WTC11 (cell line): ENCODE measurements at regions not wholly inside any gene's neighbourhood (a gene's known extent, or its start where the extent isn't known, plus 50 kb on each side); places are given as distances from the start of the nearest gene placed in this dataset.

ENCODE experiments used
- ATAC-seq: fragments of 200-7000 bp; cut with Tn5 transposase; 2 replicates; pipeline ENCODE4 v1.10.0; 2021; ENCODE audit warnings: mild to moderate bottlenecking, moderate library complexity
- CTCF ChIA-PET: fragments of 300-600 bp; sonication (Branson Sonifier 250); formaldehyde crosslinking; loops from one replicate; lab custom pipeline; 2021; ENCODE audit warnings: antibody characterized with exemption; lab: Charles Lee
- POLR2A ChIA-PET: fragments of 350-600 bp; sonication (Branson Sonifier 250); formaldehyde crosslinking; loops from one replicate; lab custom pipeline; 2021; ENCODE audit warnings: antibody characterized with exemption; lab: Charles Lee
- DNase-seq: peaks from one replicate; pipeline ENCODE4 v3.0.0; 2021; ENCODE audit warnings: low spot score
- H3K27ac Mint-ChIP-seq: 2 replicates; pipeline ENCODE4 v1.8.0; 2021; ENCODE audit warnings: mixed read lengths
- H3K27me3 Mint-ChIP-seq: 2 replicates; pipeline ENCODE4 v1.8.0; 2021; ENCODE audit warnings: low read depth, mild to moderate bottlenecking, moderate library complexity, mixed read lengths
- H3K36me3 Mint-ChIP-seq: 2 replicates; pipeline ENCODE4 v1.8.0; 2021; ENCODE audit warnings: mixed read lengths
- H3K4me1 Mint-ChIP-seq: 2 replicates; pipeline ENCODE4 v1.8.0; 2022; ENCODE audit warnings: mixed read lengths
- H3K4me3 Mint-ChIP-seq: 2 replicates; pipeline ENCODE4 v1.8.0; 2021; ENCODE audit warnings: mild to moderate bottlenecking, moderate library complexity, mixed read lengths
- H3K9me3 Mint-ChIP-seq: 2 replicates; pipeline ENCODE4 v1.8.0; 2021; ENCODE audit warnings: mixed read lengths
- ATF1 ChIP-seq: sonication (generic); formaldehyde crosslinking; IDR thresholded peaks from 2 replicates; pipeline ENCODE4 v1.8.1; 2023; ENCODE audit warnings: mild to moderate bottlenecking, moderate library complexity, missing genetic modification reagents
- CREM ChIP-seq: sonication (generic); formaldehyde crosslinking; IDR thresholded peaks from 2 replicates; pipeline ENCODE4 v1.8.1; 2022; ENCODE audit warnings: mild to moderate bottlenecking, missing genetic modification reagents, moderate library complexity
- MXD4 ChIP-seq: fragments of 250-450 bp; sonication (Bioruptor Pico); IDR thresholded peaks from 2 replicates; pipeline ENCODE4 v1.8.0; 2021; ENCODE audit warnings: mild to moderate bottlenecking, moderate library complexity, borderline replicate concordance
- MYBL2 ChIP-seq: sonication (generic); formaldehyde crosslinking; IDR thresholded peaks from 2 replicates; pipeline ENCODE4 v1.8.1; 2023; ENCODE audit warnings: mild to moderate bottlenecking, moderate library complexity, missing genetic modification reagents
- SP1 ChIP-seq: sonication (generic); formaldehyde crosslinking; conservative IDR thresholded peaks from 2 replicates; pipeline ENCODE4 v1.8.1; 2022; ENCODE audit warnings: missing genetic modification reagents
- ZNF416 ChIP-seq: fragments of 250-450 bp; sonication (Bioruptor Pico); IDR thresholded peaks from 2 replicates; pipeline ENCODE4 v1.9.0; 2021; ENCODE audit warnings: mild to moderate bottlenecking, inconsistent platforms
- TF ChIP-seq, protein P1 (sequence below): sonication (generic); formaldehyde crosslinking; IDR thresholded peaks from 2 replicates; pipeline ENCODE4 v1.8.0; 2022; ENCODE audit warnings: mild to moderate bottlenecking, missing genetic modification reagents
- TF ChIP-seq, protein P2 (sequence below): fragments of 250-450 bp; sonication (Bioruptor Pico); IDR thresholded peaks from 2 replicates; pipeline ENCODE4 v1.9.0; 2021; ENCODE audit warnings: moderate library complexity, mild to moderate bottlenecking, inconsistent platforms, borderline replicate concordance
- TF ChIP-seq, protein P3 (sequence below): sonication (generic); formaldehyde crosslinking; IDR thresholded peaks from 2 replicates; pipeline ENCODE4 v1.8.1; 2023; ENCODE audit warnings: mild to moderate bottlenecking, missing genetic modification reagents, borderline replicate concordance
- TF ChIP-seq, protein P4 (sequence below): sonication (generic); formaldehyde crosslinking; IDR thresholded peaks from 2 replicates; pipeline ENCODE4 v1.8.1; 2023; ENCODE audit warnings: mild to moderate bottlenecking, missing genetic modification reagents
- TF ChIP-seq, protein P5 (sequence below): fragments of 200-600 bp; IDR thresholded peaks from 2 replicates; pipeline ENCODE4 v1.8.0; 2022; ENCODE audit warnings: antibody characterized with exemption

DNA sequence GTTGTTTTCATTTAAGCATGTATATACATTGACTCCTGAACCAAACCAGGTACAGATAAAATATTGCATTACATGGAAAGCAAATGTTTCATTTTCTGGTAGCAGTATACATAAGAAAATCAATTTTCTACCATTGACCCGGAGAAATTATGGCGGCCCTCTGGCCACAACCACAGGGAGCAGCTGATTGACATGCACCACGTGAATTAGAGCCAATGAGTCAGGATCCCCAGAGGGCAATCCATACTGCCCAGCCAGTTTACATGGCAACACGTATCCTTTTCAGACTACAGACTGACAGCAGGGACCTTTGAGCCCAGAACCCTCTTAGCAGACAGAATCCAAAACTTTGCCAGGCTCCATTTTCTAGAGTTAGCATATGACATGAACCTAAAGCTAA, 272.2 kb upstream of the NEBL start (continued):
- TF ChIP-seq, protein P1, sequence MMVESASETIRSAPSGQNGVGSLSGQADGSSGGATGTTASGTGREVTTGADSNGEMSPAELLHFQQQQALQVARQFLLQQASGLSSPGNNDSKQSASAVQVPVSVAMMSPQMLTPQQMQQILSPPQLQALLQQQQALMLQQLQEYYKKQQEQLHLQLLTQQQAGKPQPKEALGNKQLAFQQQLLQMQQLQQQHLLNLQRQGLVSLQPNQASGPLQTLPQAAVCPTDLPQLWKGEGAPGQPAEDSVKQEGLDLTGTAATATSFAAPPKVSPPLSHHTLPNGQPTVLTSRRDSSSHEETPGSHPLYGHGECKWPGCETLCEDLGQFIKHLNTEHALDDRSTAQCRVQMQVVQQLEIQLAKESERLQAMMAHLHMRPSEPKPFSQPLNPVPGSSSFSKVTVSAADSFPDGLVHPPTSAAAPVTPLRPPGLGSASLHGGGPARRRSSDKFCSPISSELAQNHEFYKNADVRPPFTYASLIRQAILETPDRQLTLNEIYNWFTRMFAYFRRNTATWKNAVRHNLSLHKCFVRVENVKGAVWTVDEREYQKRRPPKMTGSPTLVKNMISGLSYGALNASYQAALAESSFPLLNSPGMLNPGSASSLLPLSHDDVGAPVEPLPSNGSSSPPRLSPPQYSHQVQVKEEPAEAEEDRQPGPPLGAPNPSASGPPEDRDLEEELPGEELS (CRISPR knock-in tag), result no peak
- no peak for TF ChIP-seq MXD4
- TF ChIP-seq, protein P2, sequence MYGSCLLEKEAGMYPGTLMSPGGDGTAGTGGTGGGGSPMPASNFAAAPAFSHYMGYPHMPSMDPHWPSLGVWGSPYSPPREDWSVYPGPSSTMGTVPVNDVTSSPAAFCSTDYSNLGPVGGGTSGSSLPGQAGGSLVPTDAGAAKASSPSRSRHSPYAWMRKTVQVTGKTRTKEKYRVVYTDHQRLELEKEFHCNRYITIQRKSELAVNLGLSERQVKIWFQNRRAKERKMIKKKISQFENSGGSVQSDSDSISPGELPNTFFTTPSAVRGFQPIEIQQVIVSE, result no peak
- TF ChIP-seq, protein P3, sequence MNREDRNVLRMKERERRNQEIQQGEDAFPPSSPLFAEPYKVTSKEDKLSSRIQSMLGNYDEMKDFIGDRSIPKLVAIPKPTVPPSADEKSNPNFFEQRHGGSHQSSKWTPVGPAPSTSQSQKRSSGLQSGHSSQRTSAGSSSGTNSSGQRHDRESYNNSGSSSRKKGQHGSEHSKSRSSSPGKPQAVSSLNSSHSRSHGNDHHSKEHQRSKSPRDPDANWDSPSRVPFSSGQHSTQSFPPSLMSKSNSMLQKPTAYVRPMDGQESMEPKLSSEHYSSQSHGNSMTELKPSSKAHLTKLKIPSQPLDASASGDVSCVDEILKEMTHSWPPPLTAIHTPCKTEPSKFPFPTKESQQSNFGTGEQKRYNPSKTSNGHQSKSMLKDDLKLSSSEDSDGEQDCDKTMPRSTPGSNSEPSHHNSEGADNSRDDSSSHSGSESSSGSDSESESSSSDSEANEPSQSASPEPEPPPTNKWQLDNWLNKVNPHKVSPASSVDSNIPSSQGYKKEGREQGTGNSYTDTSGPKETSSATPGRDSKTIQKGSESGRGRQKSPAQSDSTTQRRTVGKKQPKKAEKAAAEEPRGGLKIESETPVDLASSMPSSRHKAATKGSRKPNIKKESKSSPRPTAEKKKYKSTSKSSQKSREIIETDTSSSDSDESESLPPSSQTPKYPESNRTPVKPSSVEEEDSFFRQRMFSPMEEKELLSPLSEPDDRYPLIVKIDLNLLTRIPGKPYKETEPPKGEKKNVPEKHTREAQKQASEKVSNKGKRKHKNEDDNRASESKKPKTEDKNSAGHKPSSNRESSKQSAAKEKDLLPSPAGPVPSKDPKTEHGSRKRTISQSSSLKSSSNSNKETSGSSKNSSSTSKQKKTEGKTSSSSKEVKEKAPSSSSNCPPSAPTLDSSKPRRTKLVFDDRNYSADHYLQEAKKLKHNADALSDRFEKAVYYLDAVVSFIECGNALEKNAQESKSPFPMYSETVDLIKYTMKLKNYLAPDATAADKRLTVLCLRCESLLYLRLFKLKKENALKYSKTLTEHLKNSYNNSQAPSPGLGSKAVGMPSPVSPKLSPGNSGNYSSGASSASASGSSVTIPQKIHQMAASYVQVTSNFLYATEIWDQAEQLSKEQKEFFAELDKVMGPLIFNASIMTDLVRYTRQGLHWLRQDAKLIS (CRISPR knock-in tag), result no peak
- TF ChIP-seq, protein P4, sequence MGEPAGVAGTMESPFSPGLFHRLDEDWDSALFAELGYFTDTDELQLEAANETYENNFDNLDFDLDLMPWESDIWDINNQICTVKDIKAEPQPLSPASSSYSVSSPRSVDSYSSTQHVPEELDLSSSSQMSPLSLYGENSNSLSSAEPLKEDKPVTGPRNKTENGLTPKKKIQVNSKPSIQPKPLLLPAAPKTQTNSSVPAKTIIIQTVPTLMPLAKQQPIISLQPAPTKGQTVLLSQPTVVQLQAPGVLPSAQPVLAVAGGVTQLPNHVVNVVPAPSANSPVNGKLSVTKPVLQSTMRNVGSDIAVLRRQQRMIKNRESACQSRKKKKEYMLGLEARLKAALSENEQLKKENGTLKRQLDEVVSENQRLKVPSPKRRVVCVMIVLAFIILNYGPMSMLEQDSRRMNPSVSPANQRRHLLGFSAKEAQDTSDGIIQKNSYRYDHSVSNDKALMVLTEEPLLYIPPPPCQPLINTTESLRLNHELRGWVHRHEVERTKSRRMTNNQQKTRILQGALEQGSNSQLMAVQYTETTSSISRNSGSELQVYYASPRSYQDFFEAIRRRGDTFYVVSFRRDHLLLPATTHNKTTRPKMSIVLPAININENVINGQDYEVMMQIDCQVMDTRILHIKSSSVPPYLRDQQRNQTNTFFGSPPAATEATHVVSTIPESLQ (CRISPR knock-in tag), result no peak
- TF ChIP-seq, protein P5, sequence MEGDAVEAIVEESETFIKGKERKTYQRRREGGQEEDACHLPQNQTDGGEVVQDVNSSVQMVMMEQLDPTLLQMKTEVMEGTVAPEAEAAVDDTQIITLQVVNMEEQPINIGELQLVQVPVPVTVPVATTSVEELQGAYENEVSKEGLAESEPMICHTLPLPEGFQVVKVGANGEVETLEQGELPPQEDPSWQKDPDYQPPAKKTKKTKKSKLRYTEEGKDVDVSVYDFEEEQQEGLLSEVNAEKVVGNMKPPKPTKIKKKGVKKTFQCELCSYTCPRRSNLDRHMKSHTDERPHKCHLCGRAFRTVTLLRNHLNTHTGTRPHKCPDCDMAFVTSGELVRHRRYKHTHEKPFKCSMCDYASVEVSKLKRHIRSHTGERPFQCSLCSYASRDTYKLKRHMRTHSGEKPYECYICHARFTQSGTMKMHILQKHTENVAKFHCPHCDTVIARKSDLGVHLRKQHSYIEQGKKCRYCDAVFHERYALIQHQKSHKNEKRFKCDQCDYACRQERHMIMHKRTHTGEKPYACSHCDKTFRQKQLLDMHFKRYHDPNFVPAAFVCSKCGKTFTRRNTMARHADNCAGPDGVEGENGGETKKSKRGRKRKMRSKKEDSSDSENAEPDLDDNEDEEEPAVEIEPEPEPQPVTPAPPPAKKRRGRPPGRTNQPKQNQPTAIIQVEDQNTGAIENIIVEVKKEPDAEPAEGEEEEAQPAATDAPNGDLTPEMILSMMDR, result no peak
- TF ChIP-seq ZNF416 (CRISPR knock-in tag), result no peak
- no peak for TF ChIP-seq SP1 (CRISPR knock-in tag)

DNA sequence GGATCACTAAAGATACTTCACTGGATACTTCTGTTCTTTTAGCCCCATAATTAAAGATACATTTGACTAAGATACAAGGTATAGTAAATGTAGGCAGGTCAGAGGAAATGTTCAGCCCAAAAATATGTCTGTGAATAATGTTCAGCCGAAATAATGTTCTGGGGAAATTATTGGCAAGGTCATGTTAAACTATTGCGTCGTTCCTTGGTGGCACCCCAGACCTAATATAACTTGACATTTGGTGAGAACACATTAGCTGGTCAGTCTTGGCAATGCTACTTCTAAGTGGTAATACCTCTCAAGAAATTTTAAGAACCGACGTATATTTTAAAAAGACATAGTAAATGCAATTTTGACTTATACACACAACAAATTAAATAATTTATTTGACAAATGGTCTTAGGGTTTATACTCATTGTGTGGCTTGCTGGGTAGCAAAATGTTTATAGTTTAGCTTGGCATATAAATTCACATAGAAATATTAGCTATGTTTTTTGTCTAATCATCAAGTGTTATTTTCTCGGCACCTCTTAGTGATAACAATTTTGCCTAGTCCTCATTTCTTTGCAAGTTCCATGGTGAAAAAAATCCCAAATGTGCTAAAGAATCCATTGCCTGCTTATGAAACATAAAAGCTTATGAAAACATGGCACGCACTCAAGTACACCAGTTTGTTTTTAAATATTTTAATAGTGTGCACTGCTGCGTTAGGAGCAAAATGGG, 270.3 kb upstream of the NEBL start:
- peaks cover 14% of the 10 kb centered on the region for H3K36me3 Mint-ChIP-seq
- POLR2A ChIA-PET, result no interaction called here
- TF ChIP-seq ATF1 (no peak), MYBL2 (no peak), CREM (CRISPR knock-in tag) (no peak)
- no peak for DNase-seq
- peaks cover 11% of the 10 kb centered on the region for H3K27me3 Mint-ChIP-seq
- H3K4me1 Mint-ChIP-seq, result peaks cover 19% of the 10 kb centered on the region
- H3K9me3 Mint-ChIP-seq, result peaks cover 16% of the 10 kb centered on the region
- CTCF ChIA-PET, result no interaction called here
- peak overlapping the region; percentile 54; the same call in 1 of the 2 replicates for H3K27ac Mint-ChIP-seq
- no peak overlapping the region for H3K4me3 Mint-ChIP-seq
- no peak for ATAC-seq
